ENCODE measurements at regions not wholly inside any gene's neighbourhood (a gene's known extent, or its start where the extent isn't known, plus 50 kb on each side); places are given as distances from the start of the nearest gene placed in this dataset.

DNA sequence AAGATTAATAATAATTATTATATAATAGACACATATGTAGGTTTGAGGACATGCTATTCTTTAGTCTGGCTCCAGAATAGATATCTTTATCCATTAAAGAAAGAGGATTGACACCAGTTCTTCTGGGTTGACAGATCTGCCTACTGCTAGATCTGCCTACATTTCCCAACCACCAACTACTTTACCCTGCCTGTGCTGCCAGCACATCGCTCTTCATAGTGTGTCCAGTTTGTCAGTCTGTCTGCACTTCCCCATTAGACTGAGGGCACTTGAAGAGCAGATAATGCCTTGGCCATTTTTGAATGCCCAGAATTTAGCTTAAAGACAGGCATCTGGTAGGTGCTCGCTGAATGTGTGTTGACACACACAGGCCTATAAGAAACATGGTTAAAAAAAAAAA is 910.1 kb upstream of the FAT3 start:
- Mint-ChIP-seq H3K27ac (ENCODE audit: unreplicated experiment) (no peak overlapping the region), H3K4me1 (ENCODE audit: low read depth) (no peaks in the 10 kb centered on the region), H3K36me3 (ENCODE audit: low read depth) (no peaks in the 10 kb centered on the region), H3K4me3 (ENCODE audit: unreplicated experiment) (no peak overlapping the region), H3K9me3 (ENCODE audit: low read depth) (peaks cover 9% of the 10 kb centered on the region), H3K27me3 (ENCODE audit: low read depth) (peaks cover 5% of the 10 kb centered on the region)
- TF ChIP-seq, protein P1, sequence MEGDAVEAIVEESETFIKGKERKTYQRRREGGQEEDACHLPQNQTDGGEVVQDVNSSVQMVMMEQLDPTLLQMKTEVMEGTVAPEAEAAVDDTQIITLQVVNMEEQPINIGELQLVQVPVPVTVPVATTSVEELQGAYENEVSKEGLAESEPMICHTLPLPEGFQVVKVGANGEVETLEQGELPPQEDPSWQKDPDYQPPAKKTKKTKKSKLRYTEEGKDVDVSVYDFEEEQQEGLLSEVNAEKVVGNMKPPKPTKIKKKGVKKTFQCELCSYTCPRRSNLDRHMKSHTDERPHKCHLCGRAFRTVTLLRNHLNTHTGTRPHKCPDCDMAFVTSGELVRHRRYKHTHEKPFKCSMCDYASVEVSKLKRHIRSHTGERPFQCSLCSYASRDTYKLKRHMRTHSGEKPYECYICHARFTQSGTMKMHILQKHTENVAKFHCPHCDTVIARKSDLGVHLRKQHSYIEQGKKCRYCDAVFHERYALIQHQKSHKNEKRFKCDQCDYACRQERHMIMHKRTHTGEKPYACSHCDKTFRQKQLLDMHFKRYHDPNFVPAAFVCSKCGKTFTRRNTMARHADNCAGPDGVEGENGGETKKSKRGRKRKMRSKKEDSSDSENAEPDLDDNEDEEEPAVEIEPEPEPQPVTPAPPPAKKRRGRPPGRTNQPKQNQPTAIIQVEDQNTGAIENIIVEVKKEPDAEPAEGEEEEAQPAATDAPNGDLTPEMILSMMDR (IDR thresholded peaks at IDR 0.05) = no peak
- DNase-seq (ENCODE audit: low spot score) = no peak

DNA sequence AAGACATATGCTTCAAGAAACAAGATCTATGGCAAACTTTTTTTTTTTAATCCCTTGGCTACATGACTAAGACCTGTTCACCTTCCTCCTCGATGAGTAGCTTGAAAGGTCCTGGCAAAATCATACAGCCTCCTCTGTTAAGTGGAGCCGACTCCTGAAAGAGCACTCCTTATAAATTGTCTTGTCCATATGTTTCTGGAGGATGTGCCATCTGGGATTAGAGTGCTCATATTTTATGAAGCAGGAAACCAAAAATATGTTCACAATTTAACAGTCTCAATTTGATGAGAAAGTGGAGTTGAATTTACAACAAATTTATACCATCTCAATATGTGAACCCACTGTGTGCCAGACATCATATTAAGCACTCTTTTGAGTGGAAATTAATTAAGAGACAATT is 912.1 kb upstream of the FAT3 start:
- Mint-ChIP-seq H3K9me3 (ENCODE audit: low read depth) (peaks cover 9% of the 10 kb centered on the region), H3K4me1 (ENCODE audit: low read depth) (peaks cover 7% of the 10 kb centered on the region), H3K36me3 (ENCODE audit: low read depth) (no peaks in the 10 kb centered on the region), H3K27me3 (ENCODE audit: low read depth) (no peaks in the 10 kb centered on the region), H3K4me3 (ENCODE audit: unreplicated experiment) (no peak overlapping the region), H3K27ac (ENCODE audit: unreplicated experiment) (no peak overlapping the region)
- no peak for DNase-seq (ENCODE audit: low spot score)
- TF ChIP-seq, protein P1 (IDR thresholded peaks at IDR 0.05) = no peak

DNA sequence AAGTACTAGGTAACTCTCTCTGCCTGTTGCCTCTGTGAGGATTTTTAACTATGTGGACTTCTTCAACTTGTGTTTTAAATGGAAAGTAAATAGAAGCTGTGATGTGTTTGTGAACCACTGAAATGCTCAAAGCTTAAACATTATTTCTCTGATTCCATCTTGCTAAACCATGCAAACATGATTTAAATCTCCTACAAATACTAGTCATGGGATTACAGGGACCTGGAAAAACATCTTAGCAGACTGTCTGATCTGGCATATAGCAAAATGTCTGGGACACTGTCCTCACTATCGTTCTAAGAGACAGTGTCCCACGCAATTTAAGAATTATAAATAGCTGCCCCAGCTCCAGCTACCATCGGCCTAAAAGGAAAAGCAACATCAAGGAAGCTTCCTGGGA is 914.5 kb upstream of the FAT3 start:
- Mint-ChIP-seq H3K9me3 (ENCODE audit: low read depth) (peaks cover 7% of the 10 kb centered on the region), H3K4me1 (ENCODE audit: low read depth) (peaks cover 8% of the 10 kb centered on the region), H3K4me3 (ENCODE audit: unreplicated experiment) (no peak overlapping the region), H3K36me3 (ENCODE audit: low read depth) (no peaks in the 10 kb centered on the region), H3K27me3 (ENCODE audit: low read depth) (no peaks in the 10 kb centered on the region), H3K27ac (ENCODE audit: unreplicated experiment) (no peak overlapping the region)
- TF ChIP-seq, protein P1 (IDR thresholded peaks at IDR 0.05) = no peak
- no peak for DNase-seq (ENCODE audit: low spot score)

DNA sequence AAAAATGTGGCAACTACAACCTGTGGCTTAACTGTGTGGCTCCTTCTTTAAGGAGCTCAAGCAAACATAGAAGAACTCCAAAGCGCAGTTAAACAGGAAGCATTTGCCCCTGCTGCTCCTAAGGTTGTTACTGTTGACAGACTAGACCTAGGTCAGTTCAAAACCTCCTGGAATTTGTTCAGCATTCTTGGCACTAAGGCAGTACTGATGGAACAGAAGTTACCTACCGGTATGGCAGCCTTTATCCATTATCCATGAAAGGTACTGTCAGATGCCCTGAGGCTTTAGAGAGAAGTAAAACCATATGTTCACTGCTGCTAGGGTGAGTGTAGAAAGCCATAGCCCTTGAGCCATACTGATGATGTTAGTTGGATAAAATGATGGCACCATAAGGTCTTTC is 916.5 kb upstream of the FAT3 start:
- TF ChIP-seq, protein P1 (IDR thresholded peaks at IDR 0.05) = no peak
- Mint-ChIP-seq H3K27me3 (ENCODE audit: low read depth) (no peaks in the 10 kb centered on the region), H3K4me3 (ENCODE audit: unreplicated experiment) (no peak overlapping the region), H3K9me3 (ENCODE audit: low read depth) (peaks cover 7% of the 10 kb centered on the region), H3K36me3 (ENCODE audit: low read depth) (no peaks in the 10 kb centered on the region), H3K4me1 (ENCODE audit: low read depth) (peaks cover 8% of the 10 kb centered on the region), H3K27ac (ENCODE audit: unreplicated experiment) (no peak overlapping the region)
- no peak for DNase-seq (ENCODE audit: low spot score)

DNA sequence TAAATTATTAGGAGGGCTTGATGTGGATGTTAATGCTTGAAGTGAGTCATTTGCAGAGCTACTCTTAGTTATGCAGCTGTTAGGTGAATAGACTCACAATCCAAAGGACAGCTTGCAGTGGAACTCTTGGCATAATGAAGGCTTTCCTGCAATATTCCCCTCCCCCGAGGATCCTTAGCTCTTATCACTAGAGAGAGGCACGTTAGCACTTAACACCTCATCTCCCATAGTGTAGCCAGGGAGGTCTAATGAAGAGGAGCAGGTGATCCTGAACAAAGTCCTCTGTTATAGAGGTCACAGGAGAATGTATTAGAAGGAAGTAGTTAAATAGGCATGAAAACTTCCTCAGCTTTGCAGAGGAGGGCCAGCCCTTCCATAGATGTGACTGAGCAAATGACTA is 919.2 kb upstream of the FAT3 start:
- no peak for DNase-seq (ENCODE audit: low spot score)
- Mint-ChIP-seq H3K36me3 (ENCODE audit: low read depth) (no peaks in the 10 kb centered on the region), H3K4me3 (ENCODE audit: unreplicated experiment) (no peak overlapping the region), H3K9me3 (ENCODE audit: low read depth) (peaks cover 7% of the 10 kb centered on the region), H3K27me3 (ENCODE audit: low read depth) (no peaks in the 10 kb centered on the region), H3K27ac (ENCODE audit: unreplicated experiment) (no peak overlapping the region), H3K4me1 (ENCODE audit: low read depth) (peaks cover 12% of the 10 kb centered on the region)
- TF ChIP-seq, protein P1 (IDR thresholded peaks at IDR 0.05) = no peak

Data from chondrocyte (in vitro differentiated cells).